HUES48 (cell line): ENCODE measurements at regions not wholly inside any gene's neighbourhood (a gene's known extent, or its start where the extent isn't known, plus 50 kb on each side); places are given as distances from the start of the nearest gene placed in this dataset.
"Not testable (repeated sequence)": the region's sequence is repeated elsewhere in the genome, so short reads cannot be mapped to it uniquely, and the experiment has no call there.

Experiments used
- H3K27ac ChIP-seq: one replicate; pipeline ENCODE4 v1.7.0; 2013; ENCODE audit warnings: low read depth, low read length, inconsistent platforms
- H3K27me3 ChIP-seq: 2 replicates; pipeline ENCODE4 v1.6.1; 2013; ENCODE audit warnings: mild to moderate bottlenecking, low read length; ENCODE audit not compliant: control insufficient read depth, insufficient read depth
- H3K36me3 ChIP-seq: 2 replicates; pipeline ENCODE4 v1.6.1; 2013; ENCODE audit warnings: low read length; ENCODE audit not compliant: control insufficient read depth, insufficient read depth
- H3K4me1 ChIP-seq: 2 replicates; pipeline ENCODE4 v1.6.1; 2013; ENCODE audit warnings: mild to moderate bottlenecking, low read length; ENCODE audit not compliant: control insufficient read depth, insufficient read depth
- H3K4me3 ChIP-seq: 2 replicates; pipeline ENCODE4 v1.5.1; 2013; ENCODE audit warnings: mild to moderate bottlenecking, low read depth, low read length
- H3K9ac ChIP-seq: 2 replicates; pipeline ENCODE4 v1.6.1; 2013; ENCODE audit warnings: mild to moderate bottlenecking, low read depth, low read length, moderate library complexity
- H3K9me3 ChIP-seq: 2 replicates; pipeline ENCODE4 v1.6.1; 2013; ENCODE audit warnings: low read length; ENCODE audit not compliant: control insufficient read depth, insufficient read depth

DNA sequence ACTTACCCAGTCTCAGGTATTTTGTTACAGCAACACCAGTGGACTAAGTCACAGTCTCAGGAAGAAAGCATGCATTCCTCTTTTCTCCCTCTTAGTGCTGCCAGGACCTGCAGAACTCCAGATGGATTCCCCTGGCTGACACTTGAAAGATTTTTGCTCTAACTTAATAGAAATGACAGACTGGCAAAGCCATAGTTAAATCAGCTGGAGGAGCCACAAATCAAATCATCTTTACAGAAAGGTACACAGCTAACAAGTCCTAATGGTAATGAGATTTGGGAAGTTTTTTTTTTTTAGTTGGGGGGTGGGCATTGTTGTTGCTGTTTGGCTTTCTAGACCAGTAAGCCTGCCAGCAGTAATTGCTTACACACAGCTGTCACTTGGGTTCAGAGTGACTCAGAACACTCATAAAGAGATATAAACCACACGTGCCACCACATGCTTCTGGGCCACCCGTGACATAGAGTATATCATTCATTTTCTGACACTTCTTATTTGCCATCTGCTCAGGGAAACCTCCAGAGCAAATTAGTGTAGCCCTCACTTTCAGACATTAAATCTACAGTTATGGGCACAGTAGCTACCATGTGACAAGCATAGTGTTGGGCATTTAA, 72.4 kb downstream of the FH start:
- Histone ChIP-seq H3K9ac (no peak overlapping the region), H3K4me1 (no peaks in the 10 kb centered on the region), H3K27me3 (no peaks in the 10 kb centered on the region), H3K36me3 (no peaks in the 10 kb centered on the region), H3K27ac (no peak overlapping the region), H3K9me3 (peaks cover 13% of the 10 kb centered on the region; the same call in 1 of the 2 replicates), H3K4me3 (no peak overlapping the region)

DNA sequence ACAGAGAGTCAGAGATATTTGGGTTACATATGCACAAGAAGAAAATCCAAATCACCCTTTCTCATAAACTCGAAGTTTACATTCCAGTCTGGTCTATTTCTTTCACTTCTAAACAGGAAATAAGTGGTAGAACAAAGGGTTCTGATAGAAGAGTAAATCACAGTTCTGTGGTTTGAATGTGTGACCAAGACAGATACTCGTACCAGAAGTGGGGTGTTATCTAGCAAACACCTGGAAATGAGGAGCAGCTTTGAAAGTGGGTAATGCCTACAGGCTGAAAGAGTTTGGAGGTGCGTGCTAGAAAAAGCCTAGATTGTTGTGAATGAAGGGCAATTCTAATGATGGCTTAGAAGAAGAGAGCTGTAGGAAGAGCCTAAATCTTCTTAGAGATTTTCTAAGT, 74.7 kb downstream of the FH start:
- Histone ChIP-seq H3K4me1 (peaks cover 4% of the 10 kb centered on the region), H3K27me3 (no peaks in the 10 kb centered on the region), H3K9ac (no peak overlapping the region), H3K4me3 (no peak overlapping the region), H3K9me3 (peaks cover 13% of the 10 kb centered on the region; the same call in 1 of the 2 replicates), H3K27ac (no peak overlapping the region), H3K36me3 (no peaks in the 10 kb centered on the region)

DNA sequence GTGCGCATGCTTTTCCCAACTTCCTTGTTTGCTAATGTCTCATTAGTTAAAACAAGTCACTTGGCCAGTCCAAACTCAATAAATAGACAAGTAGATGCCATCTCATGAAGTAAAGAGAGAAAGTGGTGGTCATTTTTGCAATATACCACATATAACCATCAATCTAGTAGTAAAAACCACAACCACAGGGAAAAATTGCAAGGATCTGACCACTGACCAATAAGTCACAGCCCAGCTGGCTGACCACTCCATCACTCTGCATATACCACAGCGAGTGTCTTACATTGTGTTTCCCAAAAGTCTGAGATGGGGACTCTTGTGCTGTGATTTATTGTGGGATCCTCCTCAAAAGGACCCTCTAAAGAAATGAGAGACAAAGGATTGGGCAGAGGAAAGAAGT, 76.0 kb downstream of the FH start:
- H3K36me3 ChIP-seq: no peaks in the 10 kb centered on the region
- H3K9me3 ChIP-seq: peaks cover 13% of the 10 kb centered on the region; the same call in 1 of the 2 replicates
- no peak overlapping the region for H3K4me3 ChIP-seq
- H3K27me3 ChIP-seq: no peaks in the 10 kb centered on the region
- peaks cover 6% of the 10 kb centered on the region for H3K4me1 ChIP-seq
- no peak overlapping the region for H3K27ac ChIP-seq
- H3K9ac ChIP-seq: no peak overlapping the region

DNA sequence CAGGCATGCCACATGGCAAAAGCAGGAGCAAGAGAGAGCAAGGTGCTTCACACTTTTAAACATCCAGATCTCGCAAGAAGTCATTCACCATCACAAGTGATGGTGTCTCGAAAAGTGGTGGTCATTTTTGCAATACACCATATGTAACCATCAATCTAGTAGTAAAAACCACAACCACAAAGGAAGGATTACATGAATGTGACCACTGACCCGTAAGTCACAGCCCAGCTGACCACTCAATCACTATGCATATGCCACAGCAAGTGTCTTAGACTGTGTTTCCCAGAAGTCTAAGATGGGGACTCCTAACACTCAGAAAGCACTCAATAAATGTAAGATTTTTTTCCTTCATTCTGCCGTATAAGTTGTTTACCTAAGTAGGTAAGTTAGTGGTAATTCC, 76.9 kb downstream of the FH start:
- H3K4me3 ChIP-seq: no peak overlapping the region
- H3K9ac ChIP-seq: no peak overlapping the region
- H3K27ac ChIP-seq: no peak overlapping the region
- H3K27me3 ChIP-seq: no peaks in the 10 kb centered on the region
- H3K4me1 ChIP-seq: peaks cover 6% of the 10 kb centered on the region
- no peaks in the 10 kb centered on the region for H3K36me3 ChIP-seq
- peaks cover 13% of the 10 kb centered on the region; the same call in 1 of the 2 replicates for H3K9me3 ChIP-seq

DNA sequence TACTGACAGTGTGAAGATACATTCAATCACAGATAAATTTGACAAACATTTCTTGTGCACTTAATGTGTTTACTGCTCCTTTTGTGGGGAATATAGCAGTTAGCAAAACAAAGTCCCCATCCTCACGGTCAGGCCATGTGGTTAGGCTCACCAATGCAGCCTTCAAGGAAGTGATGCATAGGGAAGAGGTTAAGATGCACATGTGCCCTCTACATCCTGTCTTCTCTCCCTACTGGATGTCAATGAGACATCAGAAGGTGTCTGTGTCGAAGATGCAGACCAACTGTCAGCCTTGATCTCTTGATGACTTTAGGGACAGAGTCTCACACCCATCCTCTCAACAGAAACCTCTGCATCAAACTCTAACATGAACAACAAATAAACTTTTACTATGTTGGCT, 78.7 kb downstream of the FH start:
- Histone ChIP-seq H3K4me1 (peaks cover 6% of the 10 kb centered on the region), H3K27me3 (no peaks in the 10 kb centered on the region), H3K9me3 (peaks cover 12% of the 10 kb centered on the region; the same call in 1 of the 2 replicates), H3K4me3 (no peak overlapping the region), H3K36me3 (no peaks in the 10 kb centered on the region), H3K27ac (no peak overlapping the region), H3K9ac (no peak overlapping the region)

DNA sequence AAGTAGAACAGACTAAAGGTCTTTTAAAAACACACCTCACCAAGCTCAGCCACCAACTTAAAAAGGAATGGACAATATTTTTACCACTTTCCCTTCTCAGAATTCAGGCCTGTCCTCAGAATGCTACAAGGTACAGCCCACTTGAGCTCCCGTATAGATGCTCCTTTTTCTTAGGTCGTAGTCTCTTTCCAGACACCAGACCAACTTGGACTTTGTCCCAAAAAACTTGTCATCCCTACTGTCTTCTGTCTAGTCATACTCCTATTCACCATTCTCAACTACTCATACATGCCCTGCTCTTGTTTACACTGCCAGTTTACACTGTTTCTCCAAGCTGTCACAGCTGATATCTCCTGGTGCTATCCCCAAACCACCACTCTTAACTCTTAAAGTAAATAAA, 80.9 kb downstream of the FH start:
- H3K9me3 ChIP-seq, H3K36me3 ChIP-seq, H3K4me1 ChIP-seq, H3K27me3 ChIP-seq, H3K9ac ChIP-seq, H3K27ac ChIP-seq, H3K4me3 ChIP-seq: not testable (repeated sequence)

DNA sequence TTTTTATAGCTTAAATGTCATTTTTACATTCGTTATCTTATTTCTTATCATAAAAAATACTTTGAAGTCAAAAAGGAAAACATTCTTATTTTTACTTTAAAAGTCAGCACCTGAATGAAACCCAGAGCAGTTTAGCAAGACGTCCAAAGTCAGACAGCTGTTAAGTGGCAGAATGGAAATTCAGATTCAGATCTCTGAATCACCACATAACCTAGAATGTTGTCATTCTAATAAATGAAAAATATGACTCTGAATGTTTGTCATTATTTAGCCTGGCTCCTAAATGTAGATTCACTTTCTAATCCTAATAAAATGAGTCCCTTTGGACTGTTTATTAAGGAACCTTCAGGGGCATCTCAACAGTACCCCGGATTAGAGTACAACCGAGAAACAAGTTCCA, 75.2 kb upstream of the RGS7 start:
- H3K27ac ChIP-seq: no peak overlapping the region
- H3K4me1 ChIP-seq: no peaks in the 10 kb centered on the region
- H3K4me3 ChIP-seq: no peak overlapping the region
- H3K36me3 ChIP-seq: no peaks in the 10 kb centered on the region
- H3K9ac ChIP-seq: no peak overlapping the region
- no peaks in the 10 kb centered on the region; the same call in 1 of the 2 replicates for H3K9me3 ChIP-seq
- H3K27me3 ChIP-seq: no peaks in the 10 kb centered on the region

DNA sequence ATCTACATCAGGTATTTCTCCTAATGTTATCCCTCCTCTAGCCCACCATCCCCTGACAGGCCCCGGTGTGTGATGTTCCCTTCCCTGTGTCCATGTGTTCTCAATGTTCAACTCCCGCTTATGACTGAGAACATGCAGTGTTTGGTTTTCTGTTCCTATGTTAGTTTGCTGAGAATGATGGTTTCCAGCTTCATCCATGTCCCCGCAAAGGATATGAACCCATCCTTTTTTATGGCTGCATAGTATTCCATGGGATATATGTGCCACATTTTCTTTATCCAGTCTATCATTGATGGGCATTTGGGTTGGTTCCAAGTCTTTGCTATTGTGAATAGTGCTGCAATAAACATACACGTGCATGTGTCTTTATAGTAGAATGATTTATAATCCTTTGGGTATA, 68.1 kb upstream of the RGS7 start:
- not testable (repeated sequence) for H3K9me3 ChIP-seq, H3K27ac ChIP-seq, H3K4me3 ChIP-seq, H3K4me1 ChIP-seq, H3K36me3 ChIP-seq, H3K9ac ChIP-seq
- H3K27me3 ChIP-seq: peaks cover 29% of the 10 kb centered on the region

DNA sequence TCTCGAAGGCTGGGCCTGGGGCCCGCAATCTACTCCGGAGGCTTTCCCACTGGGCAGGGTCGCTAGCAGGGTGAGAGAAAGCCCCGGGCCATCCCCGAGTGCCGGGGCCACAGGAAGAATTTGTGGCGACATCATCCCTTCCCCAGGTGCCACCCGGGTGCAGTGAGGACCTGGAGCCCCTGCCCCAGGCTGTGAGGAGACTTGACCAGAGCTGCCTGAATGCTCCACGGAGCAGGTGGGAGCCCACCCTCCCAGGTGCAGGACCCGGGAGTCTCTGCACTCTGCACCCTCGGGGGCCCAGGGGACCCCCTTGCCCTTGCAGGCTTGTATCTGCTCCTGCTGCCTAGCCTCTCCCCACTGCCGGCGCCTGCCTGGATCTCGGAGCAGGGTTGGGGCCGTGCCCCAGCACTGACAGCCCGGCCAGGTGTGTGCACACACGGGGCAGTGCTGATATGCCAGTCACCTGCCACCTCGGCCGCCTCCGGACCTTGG, 67.5 kb upstream of the RGS7 start:
- H3K4me3 ChIP-seq: peak overlapping the region; percentile 67
- H3K9ac ChIP-seq: no peak overlapping the region
- H3K36me3 ChIP-seq: no peaks in the 10 kb centered on the region

DNA sequence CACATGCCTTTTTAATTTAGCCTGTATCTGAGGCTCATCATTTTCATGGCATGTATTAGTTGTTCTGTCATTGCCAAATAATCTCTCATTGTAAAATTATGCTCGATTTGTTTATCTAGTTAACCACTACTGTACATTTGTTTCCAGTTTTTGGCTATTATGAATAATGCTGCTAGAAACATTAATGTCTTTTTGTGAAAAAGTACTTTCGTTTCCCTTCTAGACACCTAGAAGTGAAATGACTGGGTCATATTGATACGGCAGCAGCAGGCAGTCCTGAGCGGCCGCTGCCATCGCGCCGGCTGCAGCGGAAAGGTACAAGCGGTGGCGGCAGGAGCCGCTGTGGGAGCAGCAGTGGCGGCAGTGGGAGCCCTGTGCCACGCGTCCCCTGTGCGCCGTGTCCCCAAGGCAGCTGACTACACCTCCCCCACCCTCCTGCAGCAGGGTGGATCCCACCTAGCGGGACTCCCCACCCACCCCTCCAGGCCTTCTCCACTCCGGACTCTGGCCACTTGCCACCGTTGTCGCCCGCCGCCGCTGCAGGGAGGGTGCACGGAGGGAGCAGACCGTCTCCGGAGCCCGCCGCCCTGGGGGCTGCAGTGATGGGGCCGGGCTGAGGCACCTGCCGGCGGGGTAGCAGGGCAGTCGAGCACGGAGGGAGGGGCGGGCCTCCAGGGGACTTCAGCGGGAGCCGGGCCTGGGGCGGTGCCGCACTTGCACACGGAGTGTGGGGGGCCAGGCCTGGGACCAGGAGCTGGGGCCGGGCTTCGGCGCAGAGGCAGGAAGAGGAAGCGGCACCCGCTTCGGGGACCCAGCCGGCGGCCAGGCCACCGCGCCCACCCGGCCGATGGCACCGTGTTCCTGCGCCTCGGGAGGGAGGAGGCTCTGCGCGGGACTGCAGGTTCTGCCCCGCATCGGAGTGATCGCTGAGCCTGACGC, 66.8 kb upstream of the RGS7 start:
- Histone ChIP-seq H3K27ac (no peak overlapping the region), H3K4me3 (peak overlapping the region; percentile 67), H3K9ac (no peak overlapping the region)

More for the DNA sequence above, 67.5 kb upstream of the RGS7 start:
- Histone ChIP-seq H3K27ac (no peak overlapping the region), H3K27me3 (peaks cover 29% of the 10 kb centered on the region), H3K4me1 (peaks cover 2% of the 10 kb centered on the region; the same call in 1 of the 2 replicates), H3K9me3 (no peaks in the 10 kb centered on the region)

DNA sequence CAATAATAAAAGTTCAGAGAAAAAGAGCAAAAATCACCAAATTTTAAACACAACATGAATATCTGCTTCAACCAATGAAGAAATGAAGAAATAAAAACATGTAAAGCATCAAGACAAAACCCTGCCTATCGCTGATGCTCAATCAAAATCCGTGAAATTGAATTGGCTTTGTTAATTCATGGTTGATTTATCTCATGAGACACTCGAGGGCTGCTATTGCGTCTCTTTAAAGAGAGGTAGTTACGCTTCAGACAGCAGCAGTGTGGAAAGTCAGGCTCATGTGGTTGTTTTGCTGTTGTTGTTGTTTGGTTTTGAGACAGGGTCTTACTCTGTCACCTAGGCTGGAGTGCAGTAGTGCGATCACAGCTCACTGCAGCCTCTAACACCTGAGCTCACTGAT, 65.5 kb upstream of the RGS7 start:
- no peaks in the 10 kb centered on the region for H3K36me3 ChIP-seq
- H3K27ac ChIP-seq: no peak overlapping the region
- no peak overlapping the region for H3K9ac ChIP-seq
- H3K9me3 ChIP-seq: no peaks in the 10 kb centered on the region
- H3K4me3 ChIP-seq: no peak overlapping the region
- H3K4me1 ChIP-seq: peaks cover 2% of the 10 kb centered on the region; the same call in 1 of the 2 replicates
- H3K27me3 ChIP-seq: peaks cover 29% of the 10 kb centered on the region

More for the DNA sequence above, 66.8 kb upstream of the RGS7 start:
- Histone ChIP-seq H3K4me1 (peaks cover 2% of the 10 kb centered on the region; the same call in 1 of the 2 replicates), H3K27me3 (peaks cover 29% of the 10 kb centered on the region), H3K36me3 (no peaks in the 10 kb centered on the region), H3K9me3 (no peaks in the 10 kb centered on the region)
